Progenitor cell of endocrine pancreas (in vitro differentiated cells): ENCODE measurements at regions not wholly inside any gene's neighbourhood (a gene's known extent, or its start where the extent isn't known, plus 50 kb on each side); places are given as distances from the start of the nearest gene placed in this dataset.

Experiments
- DNase-seq: peaks from one replicate; pipeline ENCODE4 v3.0.0; 2021; ENCODE audit warnings: low spot score; ENCODE audit not compliant: unreplicated experiment
- H3K27ac Mint-ChIP-seq: 2 replicates; pipeline ENCODE4 v1.8.0; 2021; ENCODE audit warnings: mild to moderate bottlenecking, moderate library complexity, mixed read lengths
- H3K27me3 Mint-ChIP-seq: 2 replicates; pipeline ENCODE4 v1.8.0; 2021; ENCODE audit warnings: mixed read lengths
- H3K36me3 Mint-ChIP-seq: 2 replicates; pipeline ENCODE4 v1.8.0; 2022; ENCODE audit warnings: mixed read lengths; ENCODE audit not compliant: insufficient read depth
- H3K4me1 Mint-ChIP-seq: 2 replicates; pipeline ENCODE4 v1.8.0; 2021; ENCODE audit warnings: low read depth, mixed read lengths
- H3K4me3 Mint-ChIP-seq: 2 replicates; pipeline ENCODE4 v1.8.0; 2021; ENCODE audit warnings: low read depth, mild to moderate bottlenecking, moderate library complexity, mixed read lengths
- H3K9me3 Mint-ChIP-seq: 2 replicates; pipeline ENCODE4 v1.8.0; 2021; ENCODE audit warnings: low read depth, mixed read lengths
- CTCF ChIP-seq: fragments of 200-600 bp; sonication (generic); IDR thresholded peaks from one replicate; pipeline ENCODE4 v1.5.0; 2021; ENCODE audit warnings: antibody characterized with exemption, mild to moderate bottlenecking; ENCODE audit not compliant: unreplicated experiment

GRCh38 chr20:1819311-1820137 is 75.7 kb upstream of the SIRPA start:
- no peak for TF ChIP-seq CTCF
- Mint-ChIP-seq H3K36me3 (no peaks in the 10 kb centered on the region), H3K27me3 (peaks cover 41% of the 10 kb centered on the region), H3K9me3 (peaks cover 6% of the 10 kb centered on the region), H3K4me1 (peaks cover 3% of the 10 kb centered on the region), H3K27ac (no peak overlapping the region), H3K4me3 (no peak overlapping the region)
- no peak for DNase-seq

- Mint-ChIP-seq H3K36me3 (no peaks in the 10 kb centered on the region), H3K27ac (no peak overlapping the region), H3K27me3 (peaks cover 45% of the 10 kb centered on the region), H3K9me3 (peaks cover 6% of the 10 kb centered on the region), H3K4me1 (no peaks in the 10 kb centered on the region), H3K4me3 (no peak overlapping the region)
- TF ChIP-seq CTCF: no peak
- no peak for DNase-seq
Measured at GRCh38 chr20:1818895-1819294, 76.3 kb upstream of the SIRPA start.

- H3K27me3 Mint-ChIP-seq: peaks cover 45% of the 10 kb centered on the region
- DNase-seq: no peak
- TF ChIP-seq CTCF: no peak
- H3K4me1 Mint-ChIP-seq: peaks cover 3% of the 10 kb centered on the region
- H3K9me3 Mint-ChIP-seq: peaks cover 6% of the 10 kb centered on the region
- H3K4me3 Mint-ChIP-seq: no peak overlapping the region
- no peak overlapping the region for H3K27ac Mint-ChIP-seq
- H3K36me3 Mint-ChIP-seq: no peaks in the 10 kb centered on the region
Measured at GRCh38 chr20:1818247-1818840, 76.9 kb upstream of the SIRPA start.

GRCh38 chr20:1817577-1818211 is 77.5 kb upstream of the SIRPA start:
- Mint-ChIP-seq H3K27ac (no peak overlapping the region), H3K27me3 (peaks cover 45% of the 10 kb centered on the region), H3K4me1 (peaks cover 3% of the 10 kb centered on the region), H3K9me3 (peaks cover 6% of the 10 kb centered on the region), H3K36me3 (no peaks in the 10 kb centered on the region), H3K4me3 (no peak overlapping the region)
- TF ChIP-seq CTCF: no peak
- no peak for DNase-seq
